CD4-positive, alpha-beta T cell treated with Interleukin-21 for 1 hour (primary cell): ENCODE measurements at regions not wholly inside any gene's neighbourhood (a gene's known extent, or its start where the extent isn't known, plus 50 kb on each side); places are given as distances from the start of the nearest gene placed in this dataset.

ENCODE experiments used
- DNase-seq: peaks from one replicate; pipeline ENCODE4 v3.0.0-alpha.2; 2020

DNA sequence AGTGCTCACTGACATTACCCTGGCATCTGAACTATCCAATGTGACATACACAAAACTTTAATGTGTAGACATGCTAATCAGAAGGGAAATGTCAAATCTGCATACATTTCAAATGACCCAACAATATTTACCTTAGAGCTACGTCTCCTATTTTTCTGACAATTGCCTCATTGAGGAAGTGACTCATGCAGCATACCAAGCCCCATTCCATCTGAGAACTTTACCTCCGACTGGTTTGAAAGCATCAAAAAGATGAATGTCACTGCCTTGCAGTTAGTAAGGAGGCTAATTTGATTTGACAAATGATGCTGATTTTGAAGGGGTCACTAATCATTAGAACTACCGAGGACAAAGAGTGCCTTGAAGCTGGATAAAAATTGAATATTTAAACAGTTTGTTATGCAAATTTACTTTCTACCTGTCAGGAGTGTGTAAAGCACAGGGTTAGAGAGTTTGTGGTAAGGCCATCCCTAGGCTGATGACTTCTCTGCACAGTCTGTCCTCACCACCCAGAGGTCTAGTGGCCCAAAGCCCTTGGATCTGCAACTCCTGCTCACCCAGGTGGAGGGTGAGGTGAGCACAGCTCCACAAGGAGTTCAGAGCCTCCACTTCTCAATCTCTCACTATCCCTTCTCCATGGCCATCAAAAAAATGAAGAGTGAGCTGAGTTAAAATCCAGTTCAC lies 500.3 kb upstream of the C1orf87 start:
- DNase-seq, result no peak

DNA sequence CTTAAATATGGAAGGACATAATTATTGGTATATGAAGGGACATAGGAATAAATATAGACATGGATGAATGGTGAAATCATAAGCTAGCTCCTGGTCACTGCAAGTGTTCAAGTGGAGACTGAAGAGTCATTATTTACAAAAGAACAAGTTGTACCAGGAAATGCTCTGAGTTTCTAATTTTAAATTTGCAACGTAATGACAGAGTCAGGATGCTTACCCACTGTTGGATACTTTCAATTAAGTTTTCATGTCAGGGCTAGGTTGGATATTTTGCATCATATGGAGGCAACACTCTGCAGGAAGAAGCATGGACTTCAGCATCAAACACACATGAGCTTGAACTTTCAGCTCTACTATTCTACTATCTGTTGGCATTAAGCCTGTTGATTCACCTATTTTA lies 499.6 kb upstream of the C1orf87 start:
- DNase-seq, result no peak

DNA sequence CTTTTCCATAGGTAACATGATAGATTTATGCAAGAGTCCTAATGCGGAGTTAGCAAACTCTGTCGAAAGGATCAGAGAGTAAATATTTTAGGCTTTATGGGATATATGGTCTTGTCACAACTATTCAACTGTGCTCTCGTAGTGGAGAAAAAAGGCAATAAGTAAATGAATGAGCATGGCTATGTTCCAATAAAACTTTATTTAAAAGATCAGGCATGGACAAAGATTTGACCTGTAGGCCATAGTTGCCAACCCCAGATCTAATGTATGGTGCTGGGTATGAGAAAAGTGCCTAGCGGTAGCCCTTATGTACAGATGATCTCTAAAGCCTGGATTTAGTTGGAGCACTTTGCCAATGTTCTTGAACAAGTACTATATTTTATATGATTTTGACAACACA lies 498.8 kb upstream of the C1orf87 start:
- DNase-seq, result no peak

DNA sequence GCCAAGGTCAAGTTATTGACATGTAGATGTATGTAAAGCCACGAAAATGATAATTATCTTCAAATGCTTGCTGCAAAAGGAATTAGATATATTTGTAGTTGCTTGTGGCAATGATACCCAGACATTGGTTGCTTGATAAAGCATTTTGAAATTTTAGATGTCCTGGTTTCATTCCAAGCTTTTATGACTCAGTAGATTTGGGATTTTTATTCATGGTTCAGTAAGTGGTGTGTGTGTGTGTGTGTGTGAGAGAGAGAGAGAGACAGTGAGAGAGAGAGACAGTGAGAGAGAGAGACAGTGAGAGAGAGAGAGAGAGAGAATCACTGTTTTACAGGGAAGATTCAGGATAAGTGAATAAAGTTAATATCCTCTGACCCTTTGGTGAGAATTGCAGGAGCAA lies 498.2 kb upstream of the C1orf87 start:
- no peak for DNase-seq

DNA sequence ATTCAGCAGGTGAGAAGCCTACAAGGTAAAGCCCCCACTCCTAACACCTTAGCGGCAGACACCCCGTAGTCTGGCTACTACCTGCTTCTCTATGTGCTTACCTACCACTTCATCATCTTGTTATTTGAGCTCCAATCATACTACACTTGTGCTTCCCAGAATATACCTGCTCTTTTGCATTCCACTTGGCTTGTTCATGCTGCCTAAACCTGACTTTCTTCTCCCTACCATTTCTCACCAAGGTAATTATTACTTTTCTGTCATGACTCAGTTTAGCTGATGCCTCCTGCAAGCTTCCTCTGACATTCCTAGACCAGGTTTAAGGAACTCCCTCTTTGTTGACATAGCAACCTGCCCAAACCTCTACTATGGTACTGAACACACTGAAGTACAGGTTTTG lies 495.6 kb upstream of the C1orf87 start:
- DNase-seq, result no peak

DNA sequence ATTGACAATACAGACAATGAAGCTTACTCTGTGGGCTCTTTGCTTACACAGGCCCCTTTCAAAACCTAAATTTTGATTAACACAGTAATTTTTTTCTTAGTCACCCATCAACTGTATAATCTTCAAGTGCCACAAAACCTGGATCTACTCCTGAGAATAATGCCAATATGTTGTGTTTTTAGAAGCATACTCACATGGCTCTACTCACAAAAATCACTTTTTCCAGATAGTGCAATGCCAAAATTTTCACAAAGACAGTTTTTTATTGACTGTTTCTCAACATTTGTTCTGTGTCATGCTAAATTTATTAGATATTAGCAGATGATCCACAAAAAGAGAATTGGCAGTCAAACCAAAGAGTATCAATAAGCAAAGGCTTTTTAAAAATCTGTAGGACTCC lies 493.7 kb upstream of the C1orf87 start:
- no peak for DNase-seq

DNA sequence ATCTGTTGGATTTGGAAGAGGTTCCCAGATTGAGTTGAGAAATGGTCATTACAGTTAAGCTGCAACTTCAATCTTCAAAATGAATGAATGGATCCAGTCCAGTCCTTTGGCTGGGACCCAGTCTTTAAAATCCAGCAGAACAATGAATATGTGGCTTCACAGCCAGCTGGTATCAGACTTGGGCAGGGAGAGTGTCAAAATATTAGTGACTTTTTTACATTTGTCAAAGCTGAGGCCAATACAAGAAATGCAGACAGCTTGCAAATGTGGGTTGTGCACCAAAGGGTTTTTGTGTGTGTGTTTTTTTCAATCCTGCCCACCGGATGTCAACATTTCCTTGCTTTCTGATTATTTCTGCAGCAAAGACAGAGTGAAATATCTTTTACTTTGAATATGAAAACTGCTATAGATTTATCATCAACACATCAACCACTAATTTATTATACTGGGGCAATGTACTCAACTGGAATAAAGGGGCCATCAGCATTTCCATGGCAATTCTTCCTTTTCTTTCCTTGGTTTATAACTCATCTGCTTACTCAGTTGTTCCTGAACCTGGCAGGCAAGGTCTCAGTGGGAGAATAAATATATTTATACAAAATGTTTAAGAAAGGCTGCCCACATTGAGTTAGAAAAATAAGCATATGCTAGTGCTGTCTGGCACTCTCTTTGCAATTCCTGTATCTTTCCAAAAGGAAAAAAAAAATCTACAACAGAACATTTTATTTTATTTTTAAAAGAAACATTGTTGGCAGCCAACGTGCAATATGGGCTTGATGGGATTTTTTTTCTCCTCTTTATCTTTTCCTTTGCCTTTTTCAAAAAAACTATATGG lies 491.6 kb upstream of the C1orf87 start:
- DNase-seq, result no peak

DNA sequence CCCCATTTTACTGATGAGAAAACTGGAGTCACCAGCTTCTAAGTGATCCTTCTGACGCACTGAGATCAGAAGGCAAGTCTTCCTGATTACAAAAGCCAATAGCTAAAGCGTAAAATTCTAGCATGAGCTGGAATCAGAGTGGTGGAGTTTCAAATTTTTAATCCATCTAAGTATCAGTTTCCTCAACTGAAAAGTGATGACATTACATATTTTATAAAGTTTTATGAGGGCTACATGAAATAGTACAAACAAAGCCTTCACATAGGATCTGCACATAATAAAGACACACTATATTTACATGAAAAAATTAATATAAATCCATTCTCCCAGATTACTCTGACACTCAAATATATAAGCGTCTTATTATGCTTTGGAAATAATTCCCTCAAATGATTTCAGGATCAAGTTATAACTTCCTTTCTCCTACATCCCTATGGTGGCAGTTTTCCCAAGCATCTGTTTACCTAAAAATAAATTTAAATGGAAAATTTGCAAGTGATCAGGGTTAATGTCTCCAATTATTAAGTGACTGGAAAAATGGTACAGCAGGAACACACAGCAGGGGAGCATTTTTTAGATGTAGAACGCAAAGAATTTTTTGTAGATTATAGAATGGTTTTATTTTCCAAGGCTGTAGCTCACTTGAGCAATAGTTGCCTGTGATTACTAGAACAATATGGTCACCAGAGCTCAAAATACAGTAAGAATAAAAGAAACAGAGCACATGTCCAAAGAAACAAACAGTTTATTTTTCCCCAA lies 490.4 kb upstream of the C1orf87 start:
- no peak for DNase-seq

DNA sequence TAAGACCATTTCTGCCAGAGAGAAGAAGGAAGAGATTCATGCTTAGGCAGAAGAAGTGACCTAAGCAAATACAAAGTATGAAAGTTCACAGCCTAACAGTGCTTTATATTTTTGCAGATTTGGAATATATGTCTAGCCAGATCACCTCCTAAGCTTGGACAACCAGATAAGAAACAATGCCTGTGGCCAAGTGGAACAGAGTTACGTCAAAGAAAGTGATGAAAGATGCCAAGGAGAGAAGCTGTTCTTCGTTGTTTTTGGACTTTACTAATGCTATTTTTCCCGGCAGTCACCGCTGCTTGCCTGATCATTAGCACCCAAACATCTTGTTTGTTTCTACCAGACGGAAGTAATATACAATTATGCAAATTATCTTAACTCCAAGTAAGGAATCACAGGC lies 489.2 kb upstream of the C1orf87 start:
- DNase-seq, result no peak

DNA sequence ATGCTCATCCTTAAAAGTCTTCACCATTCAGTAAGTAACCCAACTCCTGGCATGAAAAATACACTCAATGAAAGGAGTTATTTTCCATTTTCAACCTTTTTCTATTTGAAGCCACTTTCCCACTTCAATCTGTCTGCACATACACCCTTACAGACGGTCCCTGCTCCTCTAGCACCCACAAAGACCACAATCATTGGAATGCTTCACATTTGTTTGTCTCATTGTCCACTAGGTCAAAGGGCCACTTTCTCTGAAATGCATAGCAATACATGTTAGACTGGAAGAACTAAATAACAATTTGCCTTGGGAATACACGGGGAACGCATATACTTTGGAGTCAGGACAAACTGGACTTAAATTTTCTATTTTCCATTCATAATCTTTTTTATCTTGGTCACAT lies 487.1 kb upstream of the C1orf87 start:
- DNase-seq, result no peak

DNA sequence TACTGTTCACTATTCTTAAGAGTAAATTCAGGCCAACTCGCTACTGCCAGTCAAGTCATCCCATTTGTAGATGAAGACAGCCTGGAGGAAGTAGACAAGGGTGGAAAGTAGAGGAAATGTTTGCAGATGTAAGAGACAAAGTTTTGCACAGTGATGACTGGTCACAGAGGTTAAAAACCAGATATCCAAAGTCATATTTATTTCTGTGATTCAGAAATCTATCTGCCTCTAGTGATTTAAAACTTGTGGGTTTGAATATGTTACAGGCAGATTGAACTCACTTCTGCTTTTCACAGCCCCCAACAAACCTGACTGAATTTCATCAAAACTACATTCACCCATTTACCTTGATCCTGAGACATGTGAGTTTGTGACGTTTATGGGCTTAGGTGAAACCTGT lies 484.7 kb upstream of the C1orf87 start:
- DNase-seq, result no peak

DNA sequence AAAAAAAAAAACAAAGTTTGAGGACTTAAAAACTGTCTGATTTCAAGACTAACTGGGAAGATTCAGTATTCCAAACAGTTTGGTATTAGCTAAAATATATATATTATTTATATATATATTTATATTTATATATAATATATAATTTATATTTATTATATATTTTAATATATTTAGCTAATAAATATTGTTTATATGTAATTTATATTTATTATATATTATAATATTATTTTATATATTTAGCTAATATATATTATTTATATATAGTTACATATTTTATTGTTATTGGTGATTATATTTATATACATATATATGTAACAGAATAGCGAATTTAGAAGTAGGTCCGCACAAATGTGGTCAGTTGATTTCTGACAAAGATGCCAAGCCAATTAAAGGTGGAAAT lies 480.2 kb upstream of the C1orf87 start:
- no peak for DNase-seq

DNA sequence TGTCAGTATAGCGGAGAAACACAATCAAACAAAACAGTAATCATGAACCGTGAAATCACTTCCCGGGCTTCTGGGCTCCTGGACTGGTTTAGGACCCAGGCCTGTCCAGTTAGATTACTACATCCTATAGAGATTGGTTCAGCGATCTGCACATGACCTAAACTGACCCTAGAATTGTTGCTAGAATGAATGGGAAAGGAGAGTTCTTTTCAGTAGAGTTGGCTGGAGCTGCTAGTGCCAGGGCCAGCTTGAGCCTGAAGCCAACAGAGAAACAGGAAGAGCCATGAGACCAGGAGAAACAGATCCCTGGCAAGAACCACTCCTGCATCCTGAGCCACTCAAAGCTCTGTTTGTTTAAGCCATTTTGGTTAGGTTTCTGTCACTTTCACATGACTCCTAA lies 474.3 kb upstream of the C1orf87 start:
- DNase-seq, result no peak

DNA sequence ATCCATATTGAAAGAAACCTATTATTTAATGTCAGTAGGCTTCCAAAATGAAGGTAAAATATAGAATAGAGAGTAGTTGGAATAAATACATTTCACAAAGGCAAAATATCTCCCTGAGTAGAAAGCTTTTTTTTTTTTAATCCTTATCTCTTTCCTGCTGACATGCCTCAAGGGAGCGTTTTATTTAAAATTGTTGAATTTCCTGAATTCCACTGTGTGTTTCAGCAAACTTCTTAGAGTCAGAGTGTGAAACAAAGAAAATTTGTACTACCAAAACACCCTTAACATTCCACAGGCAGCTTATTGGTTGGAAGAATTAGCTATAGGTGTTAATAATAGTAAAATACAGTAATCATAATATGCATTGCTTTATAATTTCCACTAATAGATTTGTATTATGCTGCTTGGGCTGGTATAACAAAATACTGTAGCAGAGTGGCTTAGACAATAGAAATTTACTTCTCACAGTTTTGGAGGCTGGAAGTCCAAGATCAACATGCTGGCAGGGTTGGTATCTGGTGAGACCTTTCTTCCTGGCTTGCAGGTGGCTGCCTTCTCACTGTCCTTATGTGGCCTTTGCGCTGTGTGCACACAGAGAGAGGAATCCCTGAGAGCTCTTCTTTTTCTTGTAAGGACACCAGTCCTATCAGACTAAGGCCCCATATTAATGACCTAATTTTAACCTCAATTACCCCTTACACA lies 468.4 kb upstream of the C1orf87 start:
- DNase-seq, result no peak

DNA sequence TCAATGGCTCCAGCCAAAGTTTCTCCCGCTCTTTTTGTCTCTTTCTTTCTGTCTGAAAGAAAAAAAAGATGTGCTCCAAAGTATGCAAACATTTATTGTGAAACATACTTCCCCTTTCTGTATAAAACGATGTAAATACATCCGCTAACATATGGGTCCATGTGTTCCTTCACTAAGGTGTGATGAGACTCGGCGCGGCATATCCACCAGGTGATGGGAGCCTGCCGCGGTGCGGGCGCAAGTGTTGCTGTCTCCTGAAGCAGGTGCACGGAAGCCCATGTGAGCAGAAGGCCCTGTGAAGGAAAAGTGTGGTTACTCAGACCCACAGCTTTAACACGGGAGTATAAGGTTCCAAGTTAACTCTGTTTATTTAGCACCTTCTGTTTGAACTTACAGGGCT lies 466.6 kb upstream of the C1orf87 start:
- DNase-seq, result no peak

DNA sequence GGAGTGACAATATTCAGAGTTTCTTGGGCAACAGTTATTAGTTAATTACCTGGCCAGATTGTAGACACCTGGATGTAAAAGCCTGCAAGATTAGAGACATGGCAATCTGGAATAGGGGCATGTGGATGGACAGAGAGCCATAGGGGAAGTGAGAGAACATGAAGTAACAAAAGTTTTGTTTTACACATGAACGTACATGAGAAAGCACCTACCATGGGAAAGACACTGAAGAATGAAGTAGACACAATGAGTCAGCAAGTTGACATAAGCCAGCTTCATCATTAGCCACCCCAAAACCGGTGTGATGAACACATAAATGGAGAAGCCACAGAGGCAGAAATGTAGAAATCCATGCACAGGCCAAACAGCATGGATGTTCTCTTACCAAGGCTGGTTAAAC lies 462.1 kb upstream of the C1orf87 start:
- no peak for DNase-seq

DNA sequence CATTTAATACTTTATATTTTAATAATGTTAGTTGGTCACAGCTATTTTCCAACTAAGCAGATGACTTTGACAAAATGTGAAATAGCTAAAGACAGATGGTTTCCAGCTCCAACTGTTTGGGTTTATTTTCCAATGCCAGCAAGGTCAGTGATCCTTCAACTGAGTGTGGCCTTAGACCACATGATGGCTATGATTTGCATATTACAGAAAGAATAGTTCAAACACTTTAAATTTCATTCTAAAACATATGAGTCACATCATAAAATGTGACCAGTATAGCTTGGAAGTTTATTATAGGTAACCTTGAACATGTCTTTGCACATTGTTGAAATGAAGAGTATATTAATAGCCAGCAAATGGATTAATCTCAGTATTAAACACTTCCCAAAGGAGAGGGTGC lies 454.0 kb upstream of the C1orf87 start:
- no peak for DNase-seq

DNA sequence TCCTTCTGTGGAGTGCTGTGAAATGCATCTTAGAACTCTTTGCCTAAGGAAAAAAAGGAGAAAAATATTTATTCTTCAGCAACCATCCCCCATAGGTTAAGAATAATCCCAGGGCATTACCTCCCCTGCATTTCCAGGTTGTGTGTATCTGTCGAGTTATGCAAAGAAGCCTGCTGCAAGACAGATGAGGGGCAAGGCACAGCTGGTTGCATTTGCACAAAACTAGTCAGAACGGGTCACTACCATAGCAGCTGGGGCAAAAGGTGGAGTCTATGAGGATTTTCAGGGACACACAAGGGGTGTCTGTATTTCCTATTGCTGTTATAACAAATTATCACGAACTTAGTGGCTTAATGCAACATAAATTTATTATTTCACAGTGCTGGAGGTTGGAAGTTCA lies 443.4 kb upstream of the C1orf87 start:
- DNase-seq, result no peak

DNA sequence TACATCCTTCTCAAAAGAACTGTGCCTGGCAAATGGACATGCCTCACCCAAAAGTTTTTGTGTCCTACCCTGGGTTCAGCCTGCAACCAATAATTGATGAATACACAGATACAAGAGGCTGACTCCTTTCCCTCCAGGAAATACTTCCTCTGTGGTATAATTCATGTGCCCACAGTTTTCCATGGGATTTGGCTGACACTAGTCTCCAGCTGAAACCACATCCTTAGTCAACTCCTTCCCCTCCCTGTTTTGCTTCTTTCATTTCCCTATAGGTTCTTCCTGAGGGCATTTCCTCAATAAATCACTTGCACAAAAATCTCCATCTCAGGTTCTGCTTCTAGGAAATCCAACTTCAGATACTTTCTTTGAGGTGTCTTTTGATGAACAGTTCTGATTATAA lies 436.6 kb upstream of the C1orf87 start:
- no peak for DNase-seq

DNA sequence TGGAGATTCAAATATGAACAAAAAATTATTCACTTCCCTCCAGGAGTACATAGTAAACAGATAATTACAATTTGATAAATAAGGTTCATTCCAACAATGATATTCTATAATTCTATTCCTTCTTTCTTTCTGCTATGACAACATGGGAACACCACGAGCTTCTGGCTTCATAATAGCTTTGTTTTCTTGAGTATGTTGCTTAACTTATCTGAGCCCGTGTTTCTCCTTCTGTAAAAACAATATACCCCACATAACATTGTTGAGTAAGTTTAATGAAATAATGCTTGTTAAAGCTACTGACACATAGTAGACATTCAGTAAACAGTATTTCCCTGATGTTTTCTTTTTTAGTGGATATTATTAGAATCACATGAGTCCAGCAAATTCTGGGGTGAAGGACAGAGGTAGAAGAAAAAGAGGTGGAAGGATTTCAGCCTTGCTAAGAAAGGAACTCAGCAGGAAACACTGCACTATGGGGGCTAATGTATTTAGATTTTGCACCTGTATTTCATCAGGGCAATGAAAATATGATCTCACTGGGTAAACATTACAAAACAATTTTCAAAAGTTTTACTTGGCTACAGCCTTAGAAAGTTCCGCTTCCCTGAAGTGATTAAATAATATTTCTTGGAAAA lies 430.8 kb upstream of the C1orf87 start:
- no peak for DNase-seq

DNA sequence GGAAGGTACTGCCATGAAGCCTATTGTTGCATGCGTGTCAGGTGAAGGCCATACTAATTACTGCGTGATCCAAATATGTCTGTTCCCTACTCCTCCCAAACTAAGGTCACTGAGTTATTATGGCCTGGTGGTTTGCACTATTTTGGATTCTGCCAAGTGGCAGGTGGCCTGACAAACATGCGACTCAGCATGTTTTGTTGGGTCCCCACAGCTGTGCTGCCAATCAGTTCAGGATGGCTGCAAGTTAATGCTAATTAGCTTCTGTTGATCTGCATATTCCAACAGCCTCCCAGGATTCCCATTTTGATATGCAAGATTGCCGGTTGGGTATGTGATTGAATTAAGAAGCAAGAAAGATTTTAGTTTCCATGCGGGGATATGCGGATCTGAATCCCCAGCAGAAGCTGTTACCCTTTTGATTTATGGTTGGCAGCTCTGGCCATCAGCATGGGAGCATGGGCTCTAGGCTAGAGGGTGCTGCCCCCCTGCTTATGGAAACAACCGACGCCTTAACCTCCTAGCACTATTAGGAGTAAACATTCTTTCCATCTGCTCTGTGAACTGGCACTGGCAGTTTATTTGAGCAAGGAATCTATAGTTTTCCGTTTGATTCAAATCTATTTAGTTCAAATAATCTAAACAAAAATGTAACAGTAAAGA lies 429.8 kb upstream of the C1orf87 start:
- no peak for DNase-seq

DNA sequence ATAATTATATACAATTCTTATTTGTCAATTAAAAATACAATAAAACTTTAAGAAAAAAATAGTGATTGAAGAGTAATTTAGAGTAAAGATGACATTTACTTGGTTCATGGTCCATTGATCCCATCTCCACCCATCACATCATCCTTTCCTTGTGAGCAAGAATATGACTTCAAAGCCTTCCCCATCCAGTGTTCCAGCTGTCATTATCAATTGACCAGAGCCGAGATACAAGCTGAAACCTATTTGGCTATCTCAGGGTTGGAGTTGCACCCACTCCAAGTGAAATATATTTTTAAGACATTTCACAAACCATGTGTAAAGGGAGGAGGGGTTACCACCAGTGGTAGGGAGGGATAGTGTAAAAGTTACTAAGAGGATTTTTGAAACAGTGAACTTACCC lies 428.9 kb upstream of the C1orf87 start:
- DNase-seq, result no peak
